LNCaP clone FGC (cell line): ENCODE measurements at regions not wholly inside any gene's neighbourhood (a gene's known extent, or its start where the extent isn't known, plus 50 kb on each side); places are given as distances from the start of the nearest gene placed in this dataset.

Source experiments
- DNase-seq: peaks from one replicate; pipeline ENCODE4 v3.0.0-alpha.2; 2011; ENCODE audit warnings: low read depth
- H3K4me3 ChIP-seq: 2 replicates; pipeline ENCODE4 v1.5.1; 2011; ENCODE audit warnings: mild to moderate bottlenecking, low read depth, low read length, control low read depth
- CTCF ChIP-seq: IDR thresholded peaks from 2 replicates; pipeline ENCODE4 v1.5.1; 2012; ENCODE audit warnings: mild to moderate bottlenecking; ENCODE audit not compliant: control insufficient read depth, insufficient read depth; ENCODE audit errors: extremely low read depth

GRCh38 chr9:12085399-12085798 lies 607.8 kb upstream of the TYRP1 start:
- H3K4me3 ChIP-seq: no peak overlapping the region
- no peak for DNase-seq
- no peak for TF ChIP-seq CTCF

DNA sequence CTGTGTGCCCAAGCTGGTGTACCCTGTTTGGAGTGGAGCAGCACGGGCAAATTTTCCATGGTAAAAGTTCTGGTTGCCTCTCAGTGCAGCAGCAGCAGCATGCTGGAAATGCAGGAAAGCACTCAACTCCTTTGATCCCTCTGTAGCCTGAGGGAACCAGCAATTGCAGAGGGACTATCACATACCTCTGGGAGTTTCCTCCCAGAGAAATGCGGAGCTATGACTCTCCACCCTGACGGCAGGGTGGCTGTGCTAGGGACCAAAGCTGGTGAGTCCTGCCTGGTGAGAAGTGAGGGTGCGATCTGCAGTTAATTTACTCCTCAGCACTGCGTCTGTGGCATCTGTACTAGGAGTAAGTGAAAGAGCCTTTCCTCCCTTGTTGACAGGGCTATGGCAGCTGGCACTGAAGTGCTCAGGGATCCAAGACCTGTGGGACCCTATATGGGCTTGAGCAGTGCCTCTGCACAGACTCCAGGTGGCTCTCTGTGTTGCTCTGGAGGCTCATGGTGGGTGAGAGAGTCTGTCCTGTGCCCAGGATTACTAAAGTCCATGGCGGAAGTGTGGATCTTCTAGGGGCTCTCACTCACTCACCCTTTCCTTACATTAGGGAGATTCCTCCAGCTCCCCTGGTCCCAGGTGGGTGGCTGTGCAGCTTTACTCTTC lies 601.2 kb upstream of the TYRP1 start:
- H3K4me3 ChIP-seq: no peak overlapping the region
- DNase-seq: no peak
- no peak for TF ChIP-seq CTCF

- TF ChIP-seq CTCF: no peak
- DNase-seq: no peak
- no peak overlapping the region for H3K4me3 ChIP-seq
Measured at GRCh38 chr9:12094046-12094445, 599.1 kb upstream of the TYRP1 start.

- TF ChIP-seq CTCF: no peak
- no peak overlapping the region for H3K4me3 ChIP-seq
- DNase-seq: no peak
Measured at GRCh38 chr9:12095931-12096330, 597.3 kb upstream of the TYRP1 start.

- no peak overlapping the region for H3K4me3 ChIP-seq
- DNase-seq: no peak
- TF ChIP-seq CTCF: no peak
Measured at GRCh38 chr9:12133416-12133815, 559.8 kb upstream of the TYRP1 start.

- no peak for TF ChIP-seq CTCF
- H3K4me3 ChIP-seq: no peak overlapping the region
- DNase-seq: no peak
Measured at GRCh38 chr9:12141422-12141821, 551.8 kb upstream of the TYRP1 start.
